OCI-LY3 (cell line): ENCODE measurements at regions not wholly inside any gene's neighbourhood (a gene's known extent, or its start where the extent isn't known, plus 50 kb on each side); places are given as distances from the start of the nearest gene placed in this dataset.

Source experiments
- EZH2phosphoT487 ChIP-seq: fragments of 200-600 bp; shearing (Covaris generic); IDR thresholded peaks from 2 replicates; pipeline ENCODE4 v1.6.1; 2018; ENCODE audit warnings: antibody characterized with exemption, mixed run types, low read depth
- TF ChIP-seq, protein P1 (sequence below): fragments of 200-600, 300-600 bp; sonication (generic); IDR thresholded peaks from 2 replicates; pipeline ENCODE4 v1.5.1; 2014; ENCODE audit warnings: antibody characterized with exemption, low read length, low read depth

DNA sequence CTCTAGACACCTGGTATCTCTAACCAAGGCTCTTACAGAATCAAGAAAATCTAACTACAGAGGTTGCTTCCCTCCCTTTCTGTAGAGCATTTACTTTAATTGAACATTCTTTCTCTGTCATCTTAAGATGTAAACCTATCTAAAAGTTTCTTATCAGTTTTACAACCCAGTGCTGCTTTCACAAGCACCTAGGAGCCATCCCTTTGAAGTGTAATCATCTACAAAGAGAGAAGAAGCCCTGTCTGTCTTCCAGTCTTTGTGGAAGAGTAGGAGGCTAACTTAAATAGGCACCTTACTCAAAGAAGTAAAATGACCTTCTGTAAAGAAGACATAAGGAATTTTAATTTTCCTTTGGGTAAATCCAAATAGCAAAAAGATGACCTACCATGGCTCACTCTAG lies 763.9 kb upstream of the LRFN5 start:
- TF ChIP-seq, protein P1, sequence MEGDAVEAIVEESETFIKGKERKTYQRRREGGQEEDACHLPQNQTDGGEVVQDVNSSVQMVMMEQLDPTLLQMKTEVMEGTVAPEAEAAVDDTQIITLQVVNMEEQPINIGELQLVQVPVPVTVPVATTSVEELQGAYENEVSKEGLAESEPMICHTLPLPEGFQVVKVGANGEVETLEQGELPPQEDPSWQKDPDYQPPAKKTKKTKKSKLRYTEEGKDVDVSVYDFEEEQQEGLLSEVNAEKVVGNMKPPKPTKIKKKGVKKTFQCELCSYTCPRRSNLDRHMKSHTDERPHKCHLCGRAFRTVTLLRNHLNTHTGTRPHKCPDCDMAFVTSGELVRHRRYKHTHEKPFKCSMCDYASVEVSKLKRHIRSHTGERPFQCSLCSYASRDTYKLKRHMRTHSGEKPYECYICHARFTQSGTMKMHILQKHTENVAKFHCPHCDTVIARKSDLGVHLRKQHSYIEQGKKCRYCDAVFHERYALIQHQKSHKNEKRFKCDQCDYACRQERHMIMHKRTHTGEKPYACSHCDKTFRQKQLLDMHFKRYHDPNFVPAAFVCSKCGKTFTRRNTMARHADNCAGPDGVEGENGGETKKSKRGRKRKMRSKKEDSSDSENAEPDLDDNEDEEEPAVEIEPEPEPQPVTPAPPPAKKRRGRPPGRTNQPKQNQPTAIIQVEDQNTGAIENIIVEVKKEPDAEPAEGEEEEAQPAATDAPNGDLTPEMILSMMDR, result no peak
- no peak for TF ChIP-seq EZH2phosphoT487
